ENCODE measurements at regions not wholly inside any gene's neighbourhood (a gene's known extent, or its start where the extent isn't known, plus 50 kb on each side); places are given as distances from the start of the nearest gene placed in this dataset.
"Not testable (repeated sequence)": the region's sequence is repeated elsewhere in the genome, so short reads cannot be mapped to it uniquely, and the experiment has no call there.

- not testable (repeated sequence) for TF ChIP-seq CTCF (IDR thresholded peaks at IDR 0.05; ENCODE audit: poor library complexity); EZH2 (IDR thresholded peaks at IDR 0.05; ENCODE audit: borderline replicate concordance)
Measured at GRCh38 chr1:244999644-245000043, 135.3 kb upstream of the HNRNPU start.

Data from hepatocyte (in vitro differentiated cells).